ENCODE measurements at regions not wholly inside any gene's neighbourhood (a gene's known extent, or its start where the extent isn't known, plus 50 kb on each side); places are given as distances from the start of the nearest gene placed in this dataset.

- H3K27ac ChIP-seq, result no peak overlapping the region
- no peaks in the 10 kb centered on the region for H3K27me3 ChIP-seq (replicated peaks; ENCODE audit: insufficient read depth)
- H3K36me3 ChIP-seq, result no peaks in the 10 kb centered on the region
- TF ChIP-seq CTCF (IDR thresholded peaks at IDR 0.05), result no peak
- H3K4me3 ChIP-seq, result no peak overlapping the region
- no peak for DNase-seq (ENCODE audit: low spot score)
- H3K4me1 ChIP-seq (ENCODE audit: control insufficient read depth in 1 of 2, low read depth in 2 of 2), result peaks cover 12 to 17% of the 10 kb centered on the region in 2 donors
- ATAC-seq (ENCODE audit: insufficient number of reproducible peaks, low FRiP score, low read depth), result no peak
- H3K9me3 ChIP-seq, result no peaks in the 10 kb centered on the region
Measured at GRCh38 chr10:78959217-78959923, 109.4 kb upstream of the ZMIZ1 start.

GRCh38 chr10:78959924-78960285 is 108.9 kb upstream of the ZMIZ1 start:
- no peak for TF ChIP-seq CTCF (IDR thresholded peaks at IDR 0.05)
- H3K4me1 ChIP-seq (ENCODE audit: control insufficient read depth in 1 of 2, low read depth in 2 of 2), result peaks cover 13 to 21% of the 10 kb centered on the region in 2 donors
- no peaks in the 10 kb centered on the region for H3K27me3 ChIP-seq (replicated peaks; ENCODE audit: insufficient read depth)
- no peak for ATAC-seq (ENCODE audit: insufficient number of reproducible peaks, low FRiP score, low read depth)
- H3K9me3 ChIP-seq, result no peaks in the 10 kb centered on the region
- no peaks in the 10 kb centered on the region for H3K36me3 ChIP-seq
- no peak for DNase-seq (ENCODE audit: low spot score)
- no peak overlapping the region for H3K4me3 ChIP-seq
- H3K27ac ChIP-seq, result no peak overlapping the region

GRCh38 chr10:78960316-78960800 is 108.4 kb upstream of the ZMIZ1 start:
- Histone ChIP-seq H3K4me3 (peak overlapping the region; percentile 43), H3K36me3 (no peaks in the 10 kb centered on the region), H3K4me1 (ENCODE audit: control insufficient read depth in 1 of 2, low read depth in 2 of 2) (peaks cover 16 to 25% of the 10 kb centered on the region in 2 donors), H3K27me3 (replicated peaks; ENCODE audit: insufficient read depth) (no peaks in the 10 kb centered on the region), H3K9me3 (no peaks in the 10 kb centered on the region), H3K27ac (no peak overlapping the region)
- DNase-seq (ENCODE audit: low spot score), result peak; percentile 62
- no peak for ATAC-seq (ENCODE audit: insufficient number of reproducible peaks, low FRiP score, low read depth)
- TF ChIP-seq CTCF (IDR thresholded peaks at IDR 0.05), result no peak

- Histone ChIP-seq H3K4me1 (ENCODE audit: control insufficient read depth in 1 of 2, low read depth in 2 of 2) (peaks cover 16 to 32% of the 10 kb centered on the region in 2 donors), H3K27me3 (replicated peaks; ENCODE audit: insufficient read depth) (no peaks in the 10 kb centered on the region), H3K9me3 (no peaks in the 10 kb centered on the region), H3K36me3 (no peaks in the 10 kb centered on the region), H3K27ac (no peak overlapping the region), H3K4me3 (no peak overlapping the region)
- TF ChIP-seq CTCF (IDR thresholded peaks at IDR 0.05), result no peak
- ATAC-seq (ENCODE audit: insufficient number of reproducible peaks, low FRiP score, low read depth) (no peak), DNase-seq (ENCODE audit: low spot score) (no peak)
Measured at GRCh38 chr10:78961760-78962159, 107.0 kb upstream of the ZMIZ1 start.

GRCh38 chr10:78963074-78964034 is 105.4 kb upstream of the ZMIZ1 start:
- H3K9me3 ChIP-seq, result no peaks in the 10 kb centered on the region
- no peak overlapping the region for H3K4me3 ChIP-seq
- no peak for TF ChIP-seq CTCF (IDR thresholded peaks at IDR 0.05)
- DNase-seq (ENCODE audit: low spot score), result no peak
- ATAC-seq (ENCODE audit: insufficient number of reproducible peaks, low FRiP score, low read depth), result no peak
- H3K27ac ChIP-seq, result no peak overlapping the region
- H3K36me3 ChIP-seq, result no peaks in the 10 kb centered on the region
- peaks cover 16 to 32% of the 10 kb centered on the region in 2 donors for H3K4me1 ChIP-seq (ENCODE audit: control insufficient read depth in 1 of 2, low read depth in 2 of 2)
- H3K27me3 ChIP-seq (replicated peaks; ENCODE audit: insufficient read depth), result no peaks in the 10 kb centered on the region

Measured in thoracic aorta (tissue), 2 donors.